ENCODE measurements at regions not wholly inside any gene's neighbourhood (a gene's known extent, or its start where the extent isn't known, plus 50 kb on each side); places are given as distances from the start of the nearest gene placed in this dataset.

DNA sequence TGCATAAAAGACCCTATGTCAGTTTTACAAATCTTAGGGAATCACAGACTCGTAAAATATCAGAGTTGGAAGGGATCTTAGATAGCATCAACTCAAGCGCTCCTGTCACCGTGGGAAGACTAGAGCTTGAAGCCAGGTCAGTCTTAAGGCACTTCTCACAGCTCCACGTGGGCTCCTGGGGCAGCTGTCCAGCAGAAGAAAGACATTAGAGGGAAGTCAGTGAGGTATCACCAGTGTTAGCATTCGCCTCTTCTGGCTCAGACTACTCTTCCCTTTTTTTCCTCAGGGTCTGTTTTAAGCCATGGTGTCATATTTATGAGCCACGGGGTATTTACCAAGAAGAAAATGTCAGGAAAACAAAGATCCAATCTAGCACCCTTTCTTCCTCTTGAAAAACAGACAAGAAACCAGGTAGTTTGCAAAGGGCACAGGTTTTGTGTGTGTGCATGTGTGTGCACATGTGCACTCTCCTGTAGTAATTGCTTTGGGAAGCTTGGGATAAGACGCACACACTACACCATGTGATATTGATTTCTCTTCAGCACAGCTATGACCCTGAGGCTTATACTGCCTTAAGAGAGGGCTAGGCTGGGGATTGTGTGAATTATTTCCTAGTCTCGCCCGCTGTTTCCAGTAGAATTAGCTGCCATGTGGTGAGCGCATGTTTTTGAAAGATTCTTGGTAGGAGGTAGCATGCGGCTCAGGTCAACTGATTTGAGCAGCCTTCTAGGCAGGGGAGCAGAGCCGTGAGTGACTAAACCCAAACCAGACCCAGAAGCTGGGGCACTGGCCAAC is 61.0 kb upstream of the ELAC2 start (continued):
- no peak for TF ChIP-seq JUNB (IDR thresholded peaks at IDR 0.05; ENCODE audit: unreplicated experiment)
- TF ChIP-seq REST (IDR thresholded peaks at IDR 0.05; ENCODE audit: unreplicated experiment), result no peak

DNA sequence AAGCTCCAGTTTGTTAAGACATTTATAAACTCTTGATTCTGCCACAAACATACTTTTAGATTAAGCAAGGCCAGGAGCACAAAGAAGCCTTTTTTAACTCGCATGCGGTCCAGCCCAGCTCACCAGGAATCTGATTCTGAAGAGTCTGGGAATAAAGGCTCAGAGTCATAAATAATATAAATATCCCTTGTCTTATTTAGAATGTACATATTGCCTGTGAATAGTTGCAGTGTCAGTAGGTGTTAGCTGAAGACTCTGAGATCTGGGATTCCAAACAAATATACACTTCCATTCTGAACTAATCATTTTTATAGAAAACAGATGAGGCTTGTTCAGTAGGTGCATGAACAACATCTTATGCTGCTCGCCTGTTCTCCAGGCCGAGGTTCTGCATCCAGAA is 59.1 kb upstream of the ELAC2 start:
- peaks cover 3% of the 10 kb centered on the region; the same call in 1 of the 2 replicates for H3K9me2 ChIP-seq (ENCODE audit: insufficient read depth)
- H3K4me3 ChIP-seq, result no peak overlapping the region
- no peaks in the 10 kb centered on the region for H3F3A ChIP-seq (replicated peaks; ENCODE audit: low read depth)
- H3K27ac ChIP-seq (ENCODE audit: low read depth), result no peak overlapping the region
- H3K36me3 Mint-ChIP-seq (ENCODE audit: low read depth), result no peaks in the 10 kb centered on the region
- no peaks in the 10 kb centered on the region for H3K4me1 Mint-ChIP-seq
- no peak overlapping the region for H3K4me2 ChIP-seq
- no peak for ATAC-seq
- no peak overlapping the region for H3K27ac Mint-ChIP-seq
- H3K4me3 Mint-ChIP-seq, result no peak overlapping the region
- no peak overlapping the region for H2AFZ ChIP-seq
- H3K36me3 ChIP-seq (ENCODE audit: insufficient read depth), result no peaks in the 10 kb centered on the region
- H3K4me1 ChIP-seq (ENCODE audit: insufficient read depth), result no peaks in the 10 kb centered on the region
- H3K27me3 ChIP-seq (ENCODE audit: insufficient read depth), result no peaks in the 10 kb centered on the region
- no peaks in the 10 kb centered on the region for H3K27me3 Mint-ChIP-seq (ENCODE audit: insufficient read depth, low read depth, poor library complexity)
- no peaks in the 10 kb centered on the region for H3K9me3 Mint-ChIP-seq
- DNase-seq (ENCODE audit: low spot score), result no peak
- no peaks in the 10 kb centered on the region for H3K79me2 ChIP-seq (replicated peaks; ENCODE audit: insufficient read depth)
- H4K20me1 ChIP-seq (replicated peaks; ENCODE audit: insufficient read depth), result no peaks in the 10 kb centered on the region
- TF ChIP-seq ZNF331 (CRISPR knock-in tag; IDR thresholded peaks at IDR 0.05; ENCODE audit: low read depth), result no peak
- no peak for TF ChIP-seq STAT1 (IDR thresholded peaks at IDR 0.05; ENCODE audit: unreplicated experiment)
- TF ChIP-seq POLR2AphosphoS5 (IDR thresholded peaks at IDR 0.05; ENCODE audit: low read depth), result no peak
- no peak for TF ChIP-seq ZNF114 (CRISPR knock-in tag; IDR thresholded peaks at IDR 0.05)
- no peak for TF ChIP-seq CREB1 (CRISPR knock-in tag; IDR thresholded peaks at IDR 0.05; ENCODE audit: low read depth)
- TF ChIP-seq, protein P1, sequence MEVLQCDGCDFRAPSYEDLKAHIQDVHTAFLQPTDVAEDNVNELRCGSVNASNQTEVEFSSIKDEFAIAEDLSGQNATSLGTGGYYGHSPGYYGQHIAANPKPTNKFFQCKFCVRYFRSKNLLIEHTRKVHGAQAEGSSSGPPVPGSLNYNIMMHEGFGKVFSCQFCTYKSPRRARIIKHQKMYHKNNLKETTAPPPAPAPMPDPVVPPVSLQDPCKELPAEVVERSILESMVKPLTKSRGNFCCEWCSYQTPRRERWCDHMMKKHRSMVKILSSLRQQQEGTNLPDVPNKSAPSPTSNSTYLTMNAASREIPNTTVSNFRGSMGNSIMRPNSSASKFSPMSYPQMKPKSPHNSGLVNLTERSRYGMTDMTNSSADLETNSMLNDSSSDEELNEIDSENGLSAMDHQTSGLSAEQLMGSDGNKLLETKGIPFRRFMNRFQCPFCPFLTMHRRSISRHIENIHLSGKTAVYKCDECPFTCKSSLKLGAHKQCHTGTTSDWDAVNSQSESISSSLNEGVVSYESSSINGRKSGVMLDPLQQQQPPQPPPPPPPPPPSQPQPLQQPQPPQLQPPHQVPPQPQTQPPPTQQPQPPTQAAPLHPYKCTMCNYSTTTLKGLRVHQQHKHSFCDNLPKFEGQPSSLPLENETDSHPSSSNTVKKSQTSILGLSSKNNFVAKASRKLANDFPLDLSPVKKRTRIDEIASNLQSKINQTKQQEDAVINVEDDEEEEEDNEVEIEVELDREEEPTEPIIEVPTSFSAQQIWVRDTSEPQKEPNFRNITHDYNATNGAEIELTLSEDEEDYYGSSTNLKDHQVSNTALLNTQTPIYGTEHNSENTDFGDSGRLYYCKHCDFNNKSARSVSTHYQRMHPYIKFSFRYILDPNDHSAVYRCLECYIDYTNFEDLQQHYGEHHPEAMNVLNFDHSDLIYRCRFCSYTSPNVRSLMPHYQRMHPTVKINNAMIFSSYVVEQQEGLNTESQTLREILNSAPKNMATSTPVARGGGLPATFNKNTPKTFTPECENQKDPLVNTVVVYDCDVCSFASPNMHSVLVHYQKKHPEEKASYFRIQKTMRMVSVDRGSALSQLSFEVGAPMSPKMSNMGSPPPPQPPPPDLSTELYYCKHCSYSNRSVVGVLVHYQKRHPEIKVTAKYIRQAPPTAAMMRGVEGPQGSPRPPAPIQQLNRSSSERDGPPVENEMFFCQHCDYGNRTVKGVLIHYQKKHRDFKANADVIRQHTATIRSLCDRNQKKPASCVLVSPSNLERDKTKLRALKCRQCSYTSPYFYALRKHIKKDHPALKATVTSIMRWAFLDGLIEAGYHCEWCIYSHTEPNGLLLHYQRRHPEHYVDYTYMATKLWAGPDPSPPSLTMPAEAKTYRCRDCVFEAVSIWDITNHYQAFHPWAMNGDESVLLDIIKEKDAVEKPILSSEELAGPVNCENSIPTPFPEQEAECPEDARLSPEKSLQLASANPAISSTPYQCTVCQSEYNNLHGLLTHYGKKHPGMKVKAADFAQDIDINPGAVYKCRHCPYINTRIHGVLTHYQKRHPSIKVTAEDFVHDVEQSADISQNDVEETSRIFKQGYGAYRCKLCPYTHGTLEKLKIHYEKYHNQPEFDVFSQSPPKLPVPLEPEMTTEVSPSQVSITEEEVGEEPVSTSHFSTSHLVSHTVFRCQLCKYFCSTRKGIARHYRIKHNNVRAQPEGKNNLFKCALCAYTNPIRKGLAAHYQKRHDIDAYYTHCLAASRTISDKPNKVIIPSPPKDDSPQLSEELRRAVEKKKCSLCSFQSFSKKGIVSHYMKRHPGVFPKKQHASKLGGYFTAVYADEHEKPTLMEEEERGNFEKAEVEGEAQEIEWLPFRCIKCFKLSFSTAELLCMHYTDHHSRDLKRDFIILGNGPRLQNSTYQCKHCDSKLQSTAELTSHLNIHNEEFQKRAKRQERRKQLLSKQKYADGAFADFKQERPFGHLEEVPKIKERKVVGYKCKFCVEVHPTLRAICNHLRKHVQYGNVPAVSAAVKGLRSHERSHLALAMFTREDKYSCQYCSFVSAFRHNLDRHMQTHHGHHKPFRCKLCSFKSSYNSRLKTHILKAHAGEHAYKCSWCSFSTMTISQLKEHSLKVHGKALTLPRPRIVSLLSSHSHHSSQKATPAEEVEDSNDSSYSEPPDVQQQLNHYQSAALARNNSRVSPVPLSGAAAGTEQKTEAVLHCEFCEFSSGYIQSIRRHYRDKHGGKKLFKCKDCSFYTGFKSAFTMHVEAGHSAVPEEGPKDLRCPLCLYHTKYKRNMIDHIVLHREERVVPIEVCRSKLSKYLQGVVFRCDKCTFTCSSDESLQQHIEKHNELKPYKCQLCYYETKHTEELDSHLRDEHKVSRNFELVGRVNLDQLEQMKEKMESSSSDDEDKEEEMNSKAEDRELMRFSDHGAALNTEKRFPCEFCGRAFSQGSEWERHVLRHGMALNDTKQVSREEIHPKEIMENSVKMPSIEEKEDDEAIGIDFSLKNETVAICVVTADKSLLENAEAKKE (CRISPR knock-in tag; IDR thresholded peaks at IDR 0.05), result no peak
- TF ChIP-seq ETS1 (IDR thresholded peaks at IDR 0.05), result no peak
- TF ChIP-seq EZH2 (IDR thresholded peaks at IDR 0.05; ENCODE audit: low read depth, unreplicated experiment), result no peak
- TF ChIP-seq NANOG (IDR thresholded peaks at IDR 0.05; ENCODE audit: borderline replicate concordance), result no peak
- TF ChIP-seq CTCF (conservative IDR thresholded peaks at IDR 0.05; ENCODE audit: low read depth in 2 of 2), result no peak
